RWPE2 (cell line): ENCODE measurements at regions not wholly inside any gene's neighbourhood (a gene's known extent, or its start where the extent isn't known, plus 50 kb on each side); places are given as distances from the start of the nearest gene placed in this dataset.

Experiments
- ATAC-seq: fragments of 200-7000 bp; cut with Tn5 transposase; 3 replicates; pipeline ENCODE4 v1.9.1; 2021; ENCODE audit warnings: low read depth
- DNase-seq: peaks from one replicate; pipeline ENCODE4 v3.0.0-alpha.2; 2020; ENCODE audit warnings: low spot score
- H3K27ac ChIP-seq: fragments of 450-650 bp; 2 replicates; pipeline ENCODE4 v1.5.1; 2017; ENCODE audit warnings: mild to moderate bottlenecking; ENCODE audit not compliant: poor library complexity, severe bottlenecking
- H3K27me3 ChIP-seq: fragments of 250-450 bp; sonication (Bioruptor Pico); 2 replicates; pipeline ENCODE4 v1.5.1; 2021; ENCODE audit warnings: mild to moderate bottlenecking, moderate library complexity; ENCODE audit not compliant: insufficient read depth, poor library complexity, severe bottlenecking
- H3K36me3 ChIP-seq: fragments of 250-450 bp; sonication (Bioruptor Pico); 2 replicates; pipeline ENCODE4 v1.5.1; 2020; ENCODE audit warnings: low read depth, mild to moderate bottlenecking, moderate library complexity
- H3K4me1 ChIP-seq: fragments of 250-450 bp; sonication (Bioruptor Pico); 2 replicates; pipeline ENCODE4 v1.5.1; 2021; ENCODE audit warnings: mild to moderate bottlenecking, moderate library complexity; ENCODE audit not compliant: insufficient read depth, poor library complexity, severe bottlenecking
- H3K4me3 ChIP-seq: fragments of 250-450 bp; sonication (Bioruptor Pico); 2 replicates; pipeline ENCODE4 v1.5.1; 2021; ENCODE audit warnings: mild to moderate bottlenecking, moderate library complexity; ENCODE audit not compliant: severe bottlenecking
- H3K9me3 ChIP-seq: fragments of 250-450 bp; sonication (Bioruptor Pico); 2 replicates; pipeline ENCODE4 v1.5.1; 2021; ENCODE audit warnings: mild to moderate bottlenecking, moderate library complexity; ENCODE audit not compliant: severe bottlenecking
- CTCF ChIP-seq: fragments of 450-650 bp; IDR thresholded peaks from one replicate; pipeline ENCODE4 v1.5.1; 2017; ENCODE audit warnings: mild to moderate bottlenecking, moderate library complexity; ENCODE audit not compliant: poor library complexity, severe bottlenecking

- ATAC-seq, result no peak
- Histone ChIP-seq H3K36me3 (no peaks in the 10 kb centered on the region), H3K4me1 (no peaks in the 10 kb centered on the region), H3K27me3 (peaks cover 20% of the 10 kb centered on the region), H3K9me3 (no peaks in the 10 kb centered on the region), H3K27ac (no peak overlapping the region), H3K4me3 (no peak overlapping the region)
- no peak for DNase-seq
- TF ChIP-seq CTCF, result no peak
Measured at GRCh38 chr2:44889096-44889495, 52.4 kb upstream of the SIX3 start.
